ENCODE measurements at regions not wholly inside any gene's neighbourhood (a gene's known extent, or its start where the extent isn't known, plus 50 kb on each side); places are given as distances from the start of the nearest gene placed in this dataset.
A peak's percentile ranks its signal among the peaks of the same experiment; 100 is the strongest.

DNA sequence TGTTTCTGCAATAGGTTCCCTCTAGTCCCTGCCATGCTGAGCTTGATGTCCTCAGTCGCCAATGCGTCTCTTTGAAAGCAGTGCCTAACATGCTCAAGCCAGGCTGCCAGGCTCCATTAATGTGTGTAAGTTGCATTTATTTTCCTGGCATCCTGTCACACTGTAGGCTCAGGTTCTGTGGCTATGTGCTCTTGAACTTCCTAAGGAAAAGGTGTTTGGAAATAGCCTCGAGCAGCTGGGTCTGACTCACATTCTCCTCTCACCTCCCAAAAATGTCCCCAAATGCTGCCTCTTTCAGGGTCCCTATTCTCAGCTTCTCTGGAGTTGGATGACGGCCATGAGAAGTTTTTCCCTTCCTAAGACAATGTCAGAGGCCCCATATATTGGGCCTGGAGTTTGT is 58.0 kb upstream of the SLC14A2 start:
- H3K36me3 ChIP-seq, result no peaks in the 10 kb centered on the region
- H3K27ac ChIP-seq, result no peak overlapping the region
- intact Hi-C loops (cut with DNase I), result no loop called here
- no peaks in the 10 kb centered on the region for H3K4me1 ChIP-seq
- H3K27me3 ChIP-seq, result no peaks in the 10 kb centered on the region
- no peak for DNase-seq
- H3K4me3 ChIP-seq, result no peak overlapping the region
- H3K9ac ChIP-seq (ENCODE audit: low read depth in 2 of 2, low read length in 2 of 2), result no peak overlapping the region
- H3K9me3 ChIP-seq, result no peaks in the 10 kb centered on the region
- TF ChIP-seq CTCF (IDR thresholded peaks at IDR 0.05), result no peak

GRCh38 chr18:45557779-45558178 is 57.5 kb upstream of the SLC14A2 start:
- intact Hi-C loops (cut with DNase I), result no loop called here
- H3K27me3 ChIP-seq, result no peaks in the 10 kb centered on the region
- no peak overlapping the region for H3K4me3 ChIP-seq
- H3K36me3 ChIP-seq, result no peaks in the 10 kb centered on the region
- H3K9ac ChIP-seq (ENCODE audit: low read depth in 2 of 2, low read length in 2 of 2), result no peak overlapping the region
- no peaks in the 10 kb centered on the region for H3K4me1 ChIP-seq
- H3K27ac ChIP-seq, result no peak overlapping the region
- H3K9me3 ChIP-seq, result no peaks in the 10 kb centered on the region
- no peak for TF ChIP-seq CTCF (IDR thresholded peaks at IDR 0.05)
- DNase-seq, result no peak

DNA sequence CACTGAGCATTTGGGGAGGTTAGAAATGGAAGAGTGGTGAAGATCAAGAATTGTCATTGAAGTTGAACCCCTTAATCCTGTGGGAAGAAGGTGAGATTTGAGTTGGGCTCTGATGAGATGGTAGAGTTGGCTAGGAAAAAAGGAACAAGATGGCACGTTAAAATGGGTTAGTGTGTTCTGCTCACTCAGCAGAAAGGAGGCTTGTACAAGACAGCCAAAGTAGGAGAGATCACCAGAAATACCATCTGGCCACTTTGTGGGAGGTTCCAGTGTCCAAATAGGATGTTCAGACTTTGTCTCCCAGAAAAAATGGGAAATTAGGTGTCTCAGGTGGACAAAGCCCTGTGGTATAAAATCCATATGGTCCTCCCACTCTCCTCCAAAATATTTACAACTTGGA is 56.0 kb upstream of the SLC14A2 start:
- no peak for DNase-seq
- intact Hi-C loops (cut with DNase I), result no loop called here
- no peak overlapping the region for H3K27ac ChIP-seq
- no peaks in the 10 kb centered on the region for H3K4me1 ChIP-seq
- H3K36me3 ChIP-seq, result no peaks in the 10 kb centered on the region
- TF ChIP-seq CTCF (IDR thresholded peaks at IDR 0.05), result no peak
- H3K9ac ChIP-seq (ENCODE audit: low read depth in 2 of 2, low read length in 2 of 2), result no peak overlapping the region
- no peaks in the 10 kb centered on the region for H3K9me3 ChIP-seq
- H3K27me3 ChIP-seq, result no peaks in the 10 kb centered on the region
- H3K4me3 ChIP-seq, result no peak overlapping the region

DNA sequence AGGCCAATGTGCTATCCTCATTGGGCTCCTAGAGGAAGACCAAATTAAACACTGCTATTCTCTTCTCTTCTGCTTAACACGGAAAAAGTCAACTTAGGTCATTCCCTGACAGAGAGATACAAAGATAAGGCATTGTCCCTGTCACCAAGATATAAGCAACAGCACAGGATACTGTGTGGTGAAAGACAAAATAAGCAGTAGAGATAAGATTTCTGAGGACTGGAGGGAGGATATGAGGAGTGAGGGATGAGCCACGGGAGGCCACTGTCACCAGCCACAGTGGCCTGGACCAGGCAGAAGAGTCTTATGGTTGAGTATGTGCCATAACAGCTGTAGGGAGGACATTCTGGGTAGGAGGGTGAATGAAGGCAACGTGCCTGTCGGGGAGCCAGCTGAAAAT is 54.4 kb upstream of the SLC14A2 start:
- no peak for DNase-seq
- TF ChIP-seq CTCF (IDR thresholded peaks at IDR 0.05), result no peak
- H3K27me3 ChIP-seq, result no peaks in the 10 kb centered on the region
- no peak overlapping the region for H3K9ac ChIP-seq (ENCODE audit: low read depth in 2 of 2, low read length in 2 of 2)
- H3K9me3 ChIP-seq, result no peaks in the 10 kb centered on the region
- no peak overlapping the region for H3K27ac ChIP-seq
- H3K4me1 ChIP-seq, result no peaks in the 10 kb centered on the region
- intact Hi-C loops (cut with DNase I), result no loop called here
- no peak overlapping the region for H3K4me3 ChIP-seq
- H3K36me3 ChIP-seq, result no peaks in the 10 kb centered on the region

DNA sequence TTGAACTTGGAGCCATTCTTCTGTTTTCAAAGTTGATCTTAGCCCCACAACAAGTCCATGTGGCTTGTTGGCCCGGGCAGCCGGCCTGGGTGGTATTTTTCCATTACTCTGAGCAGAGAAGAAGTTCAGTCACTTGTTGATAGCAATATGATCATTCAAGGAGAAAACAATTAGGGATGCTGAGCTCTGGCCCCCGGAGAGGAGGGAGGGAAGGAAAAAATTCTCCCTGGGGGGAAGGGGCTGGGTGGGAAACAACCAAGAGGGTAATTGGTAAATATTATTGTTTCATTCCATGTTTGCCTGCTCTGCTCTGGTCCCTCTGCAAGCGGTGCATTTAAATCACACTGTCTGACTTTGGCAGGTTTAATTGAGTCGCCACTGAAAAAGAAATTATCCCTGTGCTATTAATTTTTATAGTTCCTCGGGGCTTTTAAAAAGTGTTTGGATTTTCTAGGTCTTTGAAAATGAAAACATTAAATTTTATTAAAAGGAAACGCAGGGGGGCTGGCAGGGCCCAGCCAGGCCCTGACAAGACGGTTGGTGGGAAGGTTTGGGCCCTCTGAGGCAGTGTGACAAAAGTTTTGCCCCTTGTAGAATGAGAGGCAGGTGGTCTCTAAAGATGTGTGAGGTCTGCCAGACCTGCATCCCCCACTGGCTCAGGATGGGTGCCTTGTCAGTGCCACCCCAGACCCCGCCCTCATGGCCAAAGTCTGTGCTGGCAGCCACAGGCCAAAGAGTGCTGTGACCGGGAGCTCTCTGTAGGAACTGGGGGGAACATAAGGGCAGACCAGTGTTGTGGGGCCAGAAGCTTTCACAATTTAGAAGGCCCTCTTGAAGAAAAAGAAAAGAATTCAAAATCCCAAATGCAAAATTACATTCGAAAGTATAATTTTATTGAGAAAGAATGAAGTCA is 52.5 kb upstream of the SLC14A2 start:
- H3K9me3 ChIP-seq, result no peaks in the 10 kb centered on the region
- intact Hi-C loops (cut with DNase I), result no loop called here
- H3K27ac ChIP-seq, result no peak overlapping the region
- no peak overlapping the region for H3K4me3 ChIP-seq
- no peaks in the 10 kb centered on the region for H3K36me3 ChIP-seq
- TF ChIP-seq CTCF (IDR thresholded peaks at IDR 0.05), result no peak
- no peaks in the 10 kb centered on the region for H3K4me1 ChIP-seq
- H3K27me3 ChIP-seq, result no peaks in the 10 kb centered on the region
- DNase-seq, result peak; percentile 31
- H3K9ac ChIP-seq (ENCODE audit: low read depth in 2 of 2, low read length in 2 of 2), result no peak overlapping the region
